SU-DHL-6 (cell line): ENCODE measurements at regions not wholly inside any gene's neighbourhood (a gene's known extent, or its start where the extent isn't known, plus 50 kb on each side); places are given as distances from the start of the nearest gene placed in this dataset.
"Not testable (repeated sequence)": the region's sequence is repeated elsewhere in the genome, so short reads cannot be mapped to it uniquely, and the experiment has no call there.

Source experiments
- CTCF ChIP-seq: fragments of 200-600 bp; sonication (generic); IDR thresholded peaks from one replicate; pipeline ENCODE4 v1.5.1; 2017; ENCODE audit warnings: antibody characterized with exemption, mild to moderate bottlenecking, low read length, moderate library complexity; ENCODE audit not compliant: insufficient read depth, poor library complexity, severe bottlenecking
- EZH2phosphoT487 ChIP-seq: fragments of 200-600 bp; sonication (generic), shearing (Covaris generic); conservative IDR thresholded peaks from 2 replicates; pipeline ENCODE4 v1.6.1; 2018; ENCODE audit warnings: mild to moderate bottlenecking, antibody characterized with exemption, low read length, moderate library complexity, mixed read lengths

GRCh38 chr4:49129385-49129784, 143.3 kb downstream of the CWH43 start:
- not testable (repeated sequence) for TF ChIP-seq CTCF, EZH2phosphoT487
